Ascending aorta (tissue), 2 donors: ENCODE measurements at regions not wholly inside any gene's neighbourhood (a gene's known extent, or its start where the extent isn't known, plus 50 kb on each side); places are given as distances from the start of the nearest gene placed in this dataset.
"Not testable (repeated sequence)": the region's sequence is repeated elsewhere in the genome, so short reads cannot be mapped to it uniquely, and the experiment has no call there.

Experiments
- DNase-seq, 2 donors: peaks; one replicate each; pipeline ENCODE4 v3.0.0-alpha.2; 2019; ENCODE audit warnings: low spot score in 2 of 2
- H3K27ac ChIP-seq, 2 donors: fragments of 200-600 bp; sonication (generic); one replicate each; pipeline ENCODE4 v1.5.1; 2016 to 2017; ENCODE audit warnings: mild to moderate bottlenecking in 1 of 2
- H3K27me3 ChIP-seq: fragments of 200-600 bp; sonication (generic); one replicate; pipeline ENCODE4 v1.5.1; 2017
- H3K36me3 ChIP-seq, 2 donors: fragments of 200-600 bp; sonication (generic); one replicate each; pipeline ENCODE4 v1.5.1; 2016
- H3K4me1 ChIP-seq, 2 donors: fragments of 200-600 bp; sonication (generic); one replicate each; pipeline ENCODE4 v1.5.1; 2016 to 2017; ENCODE audit warnings: mild to moderate bottlenecking in 1 of 2
- H3K4me3 ChIP-seq, 2 donors: fragments of 200-600 bp; sonication (generic); one replicate each; pipeline ENCODE4 v1.5.1; 2016 to 2017; ENCODE audit warnings: mild to moderate bottlenecking in 1 of 2
- H3K9me3 ChIP-seq, 2 donors: fragments of 200-600 bp; sonication (generic); one replicate each; pipeline ENCODE4 v1.5.1; 2016
- intact Hi-C: fragments of 100-400 bp; cut with DNase I; formaldehyde crosslinking; loops from one replicate; pipeline ENCODE4 v1.15.1; 2023
- TF ChIP-seq, protein P1 (sequence below), 3 experiments: fragments of 200-600 bp in 2 of 3; fragments of 450-650 bp in 1 of 3; sonication (generic) in 2 of 3; IDR thresholded peaks; one replicate each; pipeline ENCODE4 v1.5.1; 2016 to 2019; ENCODE audit warnings: antibody characterized with exemption in 3 of 3, mild to moderate bottlenecking in 1 of 3, moderate library complexity in 1 of 3

- TF ChIP-seq, protein P1, sequence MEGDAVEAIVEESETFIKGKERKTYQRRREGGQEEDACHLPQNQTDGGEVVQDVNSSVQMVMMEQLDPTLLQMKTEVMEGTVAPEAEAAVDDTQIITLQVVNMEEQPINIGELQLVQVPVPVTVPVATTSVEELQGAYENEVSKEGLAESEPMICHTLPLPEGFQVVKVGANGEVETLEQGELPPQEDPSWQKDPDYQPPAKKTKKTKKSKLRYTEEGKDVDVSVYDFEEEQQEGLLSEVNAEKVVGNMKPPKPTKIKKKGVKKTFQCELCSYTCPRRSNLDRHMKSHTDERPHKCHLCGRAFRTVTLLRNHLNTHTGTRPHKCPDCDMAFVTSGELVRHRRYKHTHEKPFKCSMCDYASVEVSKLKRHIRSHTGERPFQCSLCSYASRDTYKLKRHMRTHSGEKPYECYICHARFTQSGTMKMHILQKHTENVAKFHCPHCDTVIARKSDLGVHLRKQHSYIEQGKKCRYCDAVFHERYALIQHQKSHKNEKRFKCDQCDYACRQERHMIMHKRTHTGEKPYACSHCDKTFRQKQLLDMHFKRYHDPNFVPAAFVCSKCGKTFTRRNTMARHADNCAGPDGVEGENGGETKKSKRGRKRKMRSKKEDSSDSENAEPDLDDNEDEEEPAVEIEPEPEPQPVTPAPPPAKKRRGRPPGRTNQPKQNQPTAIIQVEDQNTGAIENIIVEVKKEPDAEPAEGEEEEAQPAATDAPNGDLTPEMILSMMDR (IDR thresholded peaks at IDR 0.05) = no peak
These were observed 806.8 kb downstream of the PLCL1 start for GRCh38 chr2:198611201-198611600.

DNA sequence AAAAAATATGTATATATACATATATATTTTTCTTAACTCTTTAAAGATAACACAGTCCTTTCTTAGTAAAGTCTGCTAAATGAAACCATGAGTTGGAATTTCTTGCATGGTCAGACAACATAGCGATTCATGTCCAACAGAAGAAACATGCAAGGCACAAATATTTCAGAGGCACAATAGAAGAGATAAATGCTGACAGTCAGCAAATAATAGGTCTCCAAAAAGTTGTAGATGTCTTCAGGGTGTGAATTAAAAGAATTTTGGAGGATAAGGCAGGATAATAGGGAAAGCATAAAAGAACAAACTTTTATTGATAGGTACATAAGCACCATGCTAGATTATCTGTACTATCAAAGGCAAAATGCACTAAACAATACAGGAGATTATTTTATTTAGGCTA, 800.2 kb downstream of the PLCL1 start:
- H3K27ac ChIP-seq = no peak overlapping the region
- no peaks in the 10 kb centered on the region for H3K27me3 ChIP-seq
- no peak for DNase-seq
- H3K36me3 ChIP-seq = no peaks in the 10 kb centered on the region
- no peaks in the 10 kb centered on the region for H3K9me3 ChIP-seq
- H3K4me1 ChIP-seq = no peaks in the 10 kb centered on the region
- intact Hi-C loops = no loop called here
- H3K4me3 ChIP-seq = no peak overlapping the region
- TF ChIP-seq, protein P1 (IDR thresholded peaks at IDR 0.05) = no peak

More at GRCh38 chr2:198611201-198611600, 806.8 kb downstream of the PLCL1 start:
- H3K4me1 ChIP-seq = no peaks in the 10 kb centered on the region
- intact Hi-C loops = no loop called here
- no peaks in the 10 kb centered on the region for H3K27me3 ChIP-seq
- no peaks in the 10 kb centered on the region for H3K9me3 ChIP-seq
- no peak for DNase-seq
- no peak overlapping the region for H3K27ac ChIP-seq
- H3K4me3 ChIP-seq = no peak overlapping the region
- H3K36me3 ChIP-seq = no peaks in the 10 kb centered on the region

- H3K4me3 ChIP-seq, intact Hi-C loops, H3K27ac ChIP-seq, H3K36me3 ChIP-seq, H3K27me3 ChIP-seq, H3K9me3 ChIP-seq, DNase-seq, H3K4me1 ChIP-seq: not testable (repeated sequence)
These were observed 798.6 kb downstream of the PLCL1 start for GRCh38 chr2:198602986-198603385.

GRCh38 chr2:198597648-198598047, 793.3 kb downstream of the PLCL1 start:
- TF ChIP-seq, protein P1 (IDR thresholded peaks at IDR 0.05) = no peak
- no peaks in the 10 kb centered on the region for H3K27me3 ChIP-seq
- intact Hi-C loops = no loop called here
- no peak for DNase-seq
- H3K9me3 ChIP-seq = no peaks in the 10 kb centered on the region
- H3K36me3 ChIP-seq = no peaks in the 10 kb centered on the region
- H3K4me3 ChIP-seq = no peak overlapping the region
- no peak overlapping the region for H3K27ac ChIP-seq
- H3K4me1 ChIP-seq = no peaks in the 10 kb centered on the region

DNA sequence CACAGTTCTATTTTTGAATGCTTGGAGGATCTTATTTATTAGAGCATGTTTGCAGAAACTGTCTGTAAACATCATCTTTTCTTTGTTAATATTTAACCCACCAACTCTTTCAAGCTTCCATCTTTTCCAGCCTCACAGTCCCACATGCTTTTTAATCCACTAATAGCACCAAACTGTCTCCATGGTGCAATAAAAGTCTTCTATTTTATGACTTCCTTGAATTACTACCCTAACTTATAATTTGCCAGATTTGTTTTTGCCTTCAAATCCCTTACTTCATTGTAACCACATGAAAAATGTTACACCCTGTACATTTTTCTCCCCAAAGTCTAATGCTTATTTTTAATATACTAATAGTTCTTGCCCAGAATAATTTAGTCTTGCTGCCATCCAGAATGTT, 792.6 kb downstream of the PLCL1 start:
- no peaks in the 10 kb centered on the region for H3K4me1 ChIP-seq

GRCh38 chr2:198595721-198596120, 791.3 kb downstream of the PLCL1 start:
- Histone ChIP-seq H3K9me3 (no peaks in the 10 kb centered on the region), H3K36me3 (no peaks in the 10 kb centered on the region), H3K27me3 (no peaks in the 10 kb centered on the region), H3K4me3 (no peak overlapping the region), H3K4me1 (no peaks in the 10 kb centered on the region), H3K27ac (no peak overlapping the region)
- intact Hi-C loops = no loop called here
- TF ChIP-seq, protein P1 (IDR thresholded peaks at IDR 0.05) = no peak
- no peak for DNase-seq

More for the DNA sequence above, 792.6 kb downstream of the PLCL1 start:
- Histone ChIP-seq H3K27me3 (no peaks in the 10 kb centered on the region), H3K9me3 (no peaks in the 10 kb centered on the region), H3K4me3 (no peak overlapping the region), H3K27ac (no peak overlapping the region), H3K36me3 (no peaks in the 10 kb centered on the region)
- TF ChIP-seq, protein P1 (IDR thresholded peaks at IDR 0.05) = no peak
- no peak for DNase-seq
- intact Hi-C loops = no loop called here
